Activated CD4-positive, alpha-beta T cell treated with anti-CD3 and anti-CD28 coated beads for 36 hours (primary cell): ENCODE measurements at regions not wholly inside any gene's neighbourhood (a gene's known extent, or its start where the extent isn't known, plus 50 kb on each side); places are given as distances from the start of the nearest gene placed in this dataset.

Source experiments
- ATAC-seq: fragments of 200-7000 bp; cut with Tn5 transposase; one replicate; pipeline ENCODE4 v1.10.0; 2021; ENCODE audit warnings: mild to moderate bottlenecking, moderate library complexity
- CTCF ChIA-PET: fragments of 350-600 bp; sonication (Branson Sonifier 250); formaldehyde crosslinking; loops from one replicate; lab custom pipeline; 2021; ENCODE audit warnings: antibody characterized with exemption; lab: Charles Lee
- POLR2A ChIA-PET: fragments of 350-600 bp; sonication (Branson Sonifier 250); formaldehyde crosslinking; loops from one replicate; lab custom pipeline; 2021; ENCODE audit warnings: antibody characterized with exemption, inconsistent platforms; lab: Charles Lee
- DNase-seq: peaks from one replicate; pipeline ENCODE4 v3.0.0-alpha.2; 2020
- H3K27ac Mint-ChIP-seq: one replicate; pipeline ENCODE4 v1.8.0; 2021; ENCODE audit warnings: mixed read lengths
- H3K27me3 Mint-ChIP-seq: one replicate; pipeline ENCODE4 v1.8.0; 2021; ENCODE audit warnings: mixed read lengths
- H3K36me3 Mint-ChIP-seq: one replicate; pipeline ENCODE4 v1.8.0; 2021; ENCODE audit warnings: low read depth, mixed read lengths
- H3K4me1 Mint-ChIP-seq: one replicate; pipeline ENCODE4 v1.8.0; 2021; ENCODE audit warnings: mixed read lengths
- H3K4me3 Mint-ChIP-seq: one replicate; pipeline ENCODE4 v1.8.0; 2021; ENCODE audit warnings: mild to moderate bottlenecking, moderate library complexity, mixed read lengths
- H3K9me3 Mint-ChIP-seq: one replicate; pipeline ENCODE4 v1.8.0; 2021; ENCODE audit warnings: low read depth, mixed read lengths
- intact Hi-C, 2 experiments: fragments of 100-400 bp; cut with DNase I in 1 of 2; cut with micrococcal nuclease in 1 of 2; formaldehyde crosslinking; loops; one replicate each; pipeline versions ENCODE4 v1.14.2 to v1.15.1; 2022 to 2024; cut with DNase I, micrococcal nuclease

DNA sequence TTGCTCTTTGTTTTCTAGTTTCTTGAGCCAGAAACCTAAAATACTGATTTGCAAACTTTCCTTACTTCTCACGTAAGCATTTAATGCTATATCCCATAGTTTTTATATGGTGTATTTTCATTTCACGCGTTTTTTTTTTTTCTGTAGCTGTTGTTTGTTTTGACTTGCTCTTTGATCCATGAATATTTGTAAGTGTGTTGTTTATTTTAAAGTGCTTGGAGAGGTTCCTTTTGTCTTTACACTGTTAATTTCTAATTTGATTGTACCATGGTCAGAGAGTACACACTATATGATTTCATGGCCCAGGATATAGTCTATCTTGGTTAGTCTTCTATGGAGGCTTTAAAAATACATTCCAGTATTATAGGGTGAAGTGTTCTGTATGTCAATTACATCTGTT, 84.8 kb upstream of the RNF217 start:
- no peak for ATAC-seq
- Mint-ChIP-seq H3K36me3 (no peaks in the 10 kb centered on the region), H3K9me3 (no peaks in the 10 kb centered on the region), H3K4me1 (peaks cover 8% of the 10 kb centered on the region), H3K27me3 (peaks cover 8% of the 10 kb centered on the region), H3K27ac (no peak overlapping the region), H3K4me3 (no peak overlapping the region)
- POLR2A ChIA-PET: no interaction called here
- no peak for DNase-seq
- CTCF ChIA-PET: interaction anchor here (1.1 kb wide), 1 partner anchor 9 kb away, joined by 3 read pairs; no protein-coding TSS in a partner anchor
- intact Hi-C loops: no loop called here

DNA sequence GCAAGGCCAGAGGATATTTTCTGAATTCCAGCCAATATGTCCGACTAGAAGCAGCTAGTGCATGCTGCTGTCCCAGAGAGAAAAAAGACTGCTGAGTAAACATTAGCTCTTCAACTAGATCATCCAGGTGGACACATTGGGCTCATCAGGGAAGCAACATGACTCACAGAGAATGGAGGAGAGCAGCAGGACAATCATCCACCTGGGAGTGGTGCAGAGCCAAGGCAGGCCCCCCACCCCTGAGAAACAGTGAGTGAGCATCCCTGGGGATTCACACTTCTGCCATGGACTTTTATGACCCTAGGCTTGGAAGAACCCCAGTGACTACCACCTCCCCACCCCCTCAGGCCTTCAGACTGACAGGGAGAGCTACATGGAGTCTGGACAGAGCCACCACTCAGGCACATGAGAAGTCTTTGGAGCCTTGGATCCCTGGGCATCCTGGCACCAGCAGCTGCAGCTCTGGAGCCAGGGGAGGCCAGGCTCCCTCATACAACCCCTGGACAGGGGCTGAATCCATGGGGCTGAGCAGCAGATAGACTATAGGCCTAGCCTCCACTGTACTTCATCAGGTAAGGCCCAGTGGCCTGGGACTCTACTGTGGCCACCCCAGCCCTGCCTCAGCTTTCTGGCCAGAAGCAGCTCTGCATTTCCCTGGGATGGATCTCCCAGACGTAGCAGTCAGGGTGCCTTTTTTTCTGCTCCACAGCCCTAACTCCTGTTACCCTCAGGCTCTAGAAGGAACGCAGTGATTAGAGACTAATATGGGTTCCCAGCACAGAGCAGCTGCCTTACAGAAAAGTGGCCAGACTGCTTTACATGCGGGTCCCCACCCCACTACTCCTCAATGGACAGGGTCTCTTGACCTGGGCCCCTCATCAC, 82.9 kb upstream of the RNF217 start:
- Mint-ChIP-seq H3K27me3 (peaks cover 8% of the 10 kb centered on the region), H3K4me1 (peaks cover 15% of the 10 kb centered on the region), H3K4me3 (no peak overlapping the region), H3K9me3 (no peaks in the 10 kb centered on the region), H3K27ac (no peak overlapping the region), H3K36me3 (no peaks in the 10 kb centered on the region)
- intact Hi-C loops: no loop called here
- ChIA-PET POLR2A (no interaction called here), CTCF (no interaction called here)
- DNase-seq (no peak), ATAC-seq (no peak)

DNA sequence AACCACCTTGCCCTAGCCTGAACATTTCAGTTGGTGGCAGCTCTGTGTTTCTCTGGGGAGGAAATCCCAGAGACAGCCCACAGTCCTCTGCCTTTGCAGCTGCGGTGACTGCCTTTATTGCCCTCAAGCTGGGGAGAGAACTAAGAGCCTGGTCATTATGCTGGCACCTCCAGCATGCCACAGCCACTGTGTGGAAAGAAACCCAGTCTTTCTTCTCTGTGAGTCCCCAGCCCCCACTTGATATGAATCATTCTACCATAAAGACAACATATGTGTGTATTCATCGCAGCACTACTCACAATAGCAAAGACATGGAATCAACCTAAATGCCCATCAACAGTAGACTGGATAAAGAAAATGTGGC, 82.3 kb upstream of the RNF217 start:
- H3K4me3 Mint-ChIP-seq: no peak overlapping the region
- POLR2A ChIA-PET: no interaction called here
- peaks cover 15% of the 10 kb centered on the region for H3K4me1 Mint-ChIP-seq
- H3K27ac Mint-ChIP-seq: no peak overlapping the region
- no peaks in the 10 kb centered on the region for H3K9me3 Mint-ChIP-seq
- CTCF ChIA-PET: no interaction called here
- peaks cover 8% of the 10 kb centered on the region for H3K27me3 Mint-ChIP-seq
- no peak for DNase-seq
- H3K36me3 Mint-ChIP-seq: no peaks in the 10 kb centered on the region
- intact Hi-C loops: no loop called here
- no peak for ATAC-seq

DNA sequence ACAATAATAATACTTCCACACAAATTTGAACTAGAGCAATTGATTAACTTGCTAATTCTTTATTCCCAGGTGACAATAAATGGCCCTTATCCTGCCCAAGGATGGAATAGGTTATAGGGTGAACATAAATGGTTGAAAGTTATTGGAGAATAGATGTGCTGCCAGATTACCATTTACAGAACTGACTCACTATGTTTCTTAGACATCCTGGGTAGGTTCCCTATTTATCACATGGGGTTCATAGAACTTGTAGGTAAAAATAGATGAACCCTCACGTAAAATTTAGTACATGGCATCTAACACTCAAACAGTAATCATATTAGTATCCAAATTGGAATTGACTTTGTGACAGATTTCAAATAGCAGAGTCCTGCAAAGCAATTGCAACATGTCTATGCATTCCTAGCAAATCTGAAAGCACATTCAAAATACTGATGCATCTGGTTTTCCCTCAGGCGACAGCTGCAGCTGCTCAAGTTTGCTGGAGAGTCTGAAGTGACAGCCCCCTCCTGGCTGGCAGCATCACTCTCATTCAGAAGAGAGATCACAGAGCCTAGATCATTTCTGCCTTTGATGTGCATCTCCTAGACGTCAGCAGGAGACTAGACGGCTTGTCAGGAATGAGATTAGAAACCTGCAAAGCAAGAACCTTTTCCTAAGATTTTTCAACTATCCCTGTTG, 80.2 kb upstream of the RNF217 start:
- Mint-ChIP-seq H3K4me1 (peaks cover 15% of the 10 kb centered on the region), H3K27ac (no peak overlapping the region), H3K9me3 (no peaks in the 10 kb centered on the region), H3K36me3 (no peaks in the 10 kb centered on the region), H3K27me3 (peaks cover 8% of the 10 kb centered on the region), H3K4me3 (peak overlapping the region; percentile 29)
- CTCF ChIA-PET: no interaction called here
- intact Hi-C loops: no loop called here
- ATAC-seq (no peak), DNase-seq (no peak)
- POLR2A ChIA-PET: no interaction called here

DNA sequence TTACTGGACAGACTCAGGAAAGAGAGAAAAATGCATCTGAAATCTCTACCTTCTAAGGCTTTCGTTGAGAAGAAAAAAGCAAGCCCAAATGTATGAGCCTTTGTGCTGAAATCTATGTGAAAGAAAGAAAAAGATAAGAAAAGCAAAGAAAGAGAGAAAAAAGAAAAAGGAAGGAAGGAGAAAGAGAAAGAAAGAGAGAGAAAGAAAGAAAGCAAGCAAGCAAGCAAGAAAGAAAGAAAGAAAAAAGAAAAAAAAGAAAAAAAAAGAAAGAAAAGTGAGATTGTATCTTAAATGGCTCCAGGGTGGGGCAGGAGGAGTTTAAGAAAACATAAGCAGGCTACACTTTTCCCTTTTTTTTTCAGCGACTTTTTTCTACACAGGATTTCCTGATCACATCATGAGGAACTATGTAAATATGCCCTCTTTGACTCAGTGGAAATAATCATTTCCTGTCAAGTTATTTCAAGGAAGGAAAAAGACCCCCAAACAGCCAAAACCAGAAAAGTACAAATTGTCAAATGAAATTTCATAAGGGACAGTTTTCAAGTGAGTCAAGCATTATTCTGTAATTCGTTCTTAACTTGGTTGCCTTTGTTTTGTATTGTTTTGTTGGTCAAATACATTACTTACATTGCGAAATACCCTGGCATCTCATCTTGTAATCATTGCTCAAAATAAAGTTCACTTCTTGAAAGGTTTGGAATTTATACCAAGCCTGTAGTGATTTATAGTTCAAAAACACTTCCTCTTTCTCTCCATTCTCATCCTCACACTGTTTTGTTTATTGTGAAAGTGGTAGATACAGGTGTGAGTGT, 79.5 kb upstream of the RNF217 start:
- H3K9me3 Mint-ChIP-seq: no peaks in the 10 kb centered on the region
- H3K36me3 Mint-ChIP-seq: no peaks in the 10 kb centered on the region
- H3K27ac Mint-ChIP-seq: peak overlapping the region; percentile 55
- DNase-seq (no peak), ATAC-seq (no peak)
- intact Hi-C loops: no loop called here
- peaks cover 6% of the 10 kb centered on the region for H3K27me3 Mint-ChIP-seq
- CTCF ChIA-PET: no interaction called here
- peak overlapping the region; percentile 29 for H3K4me3 Mint-ChIP-seq
- POLR2A ChIA-PET: no interaction called here
- peaks cover 18% of the 10 kb centered on the region for H3K4me1 Mint-ChIP-seq

DNA sequence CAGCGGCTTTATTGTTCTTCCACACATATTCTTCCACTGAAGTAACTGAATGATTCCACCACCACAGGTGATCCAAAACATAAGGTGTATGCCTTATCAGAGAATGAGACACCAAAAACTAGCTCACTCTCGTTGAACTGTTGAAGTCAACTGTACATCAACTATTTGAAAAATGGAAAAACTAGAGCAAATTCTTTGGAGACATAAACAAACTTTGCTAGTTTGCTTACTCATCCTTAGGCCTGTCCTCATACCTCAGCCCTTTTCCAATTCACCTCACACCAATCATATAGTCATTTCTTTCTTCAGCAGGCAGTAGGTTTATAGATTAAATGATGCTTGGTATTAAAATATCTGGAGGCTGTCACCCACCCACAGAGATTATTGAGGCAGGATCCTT, 77.1 kb upstream of the RNF217 start:
- H3K36me3 Mint-ChIP-seq: no peaks in the 10 kb centered on the region
- peaks cover 2% of the 10 kb centered on the region for H3K27me3 Mint-ChIP-seq
- H3K4me1 Mint-ChIP-seq: peaks cover 32% of the 10 kb centered on the region
- POLR2A ChIA-PET: no interaction called here
- CTCF ChIA-PET: no interaction called here
- ATAC-seq (no peak), DNase-seq (no peak)
- H3K27ac Mint-ChIP-seq: no peak overlapping the region
- intact Hi-C loops: no loop called here
- H3K9me3 Mint-ChIP-seq: no peaks in the 10 kb centered on the region
- no peak overlapping the region for H3K4me3 Mint-ChIP-seq

DNA sequence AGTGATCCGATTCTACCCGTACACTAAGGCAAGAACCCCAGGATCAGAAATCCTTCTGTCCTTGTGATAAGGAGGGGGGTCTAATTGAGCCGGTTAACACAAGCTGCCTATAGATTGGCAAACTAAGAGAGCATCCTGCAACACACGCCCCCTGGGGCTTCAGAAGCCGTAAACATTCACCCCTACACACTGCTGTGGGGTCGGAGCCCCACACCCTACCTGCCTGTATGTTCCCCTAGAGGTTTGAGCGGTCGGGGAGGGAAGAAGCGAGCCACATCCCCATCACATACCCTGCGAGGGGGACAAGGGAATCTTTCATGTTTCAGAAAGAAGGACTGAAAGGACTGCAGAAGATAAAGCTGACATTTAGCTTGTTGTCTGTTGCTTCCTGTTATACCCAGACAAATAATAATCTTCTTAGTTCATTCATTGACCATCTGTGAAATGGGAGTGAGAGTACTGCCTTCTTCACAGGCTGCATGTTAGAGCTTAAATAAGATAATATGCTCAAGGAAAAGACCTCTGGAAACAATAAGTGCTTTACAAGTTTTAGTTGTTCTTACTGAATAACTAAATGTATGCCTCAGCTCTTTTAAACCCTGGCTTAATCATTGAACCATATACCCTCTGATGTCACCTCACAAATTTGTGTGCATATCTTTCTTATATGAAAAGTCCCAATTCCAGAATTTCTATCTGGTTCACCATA, 74.2 kb upstream of the RNF217 start:
- Mint-ChIP-seq H3K9me3 (no peaks in the 10 kb centered on the region), H3K27ac (no peak overlapping the region), H3K4me3 (peak overlapping the region; percentile 32), H3K4me1 (peaks cover 19% of the 10 kb centered on the region), H3K27me3 (no peaks in the 10 kb centered on the region), H3K36me3 (no peaks in the 10 kb centered on the region)
- DNase-seq (no peak), ATAC-seq (no peak)
- CTCF ChIA-PET: no interaction called here
- intact Hi-C loops: no loop called here
- POLR2A ChIA-PET: no interaction called here

DNA sequence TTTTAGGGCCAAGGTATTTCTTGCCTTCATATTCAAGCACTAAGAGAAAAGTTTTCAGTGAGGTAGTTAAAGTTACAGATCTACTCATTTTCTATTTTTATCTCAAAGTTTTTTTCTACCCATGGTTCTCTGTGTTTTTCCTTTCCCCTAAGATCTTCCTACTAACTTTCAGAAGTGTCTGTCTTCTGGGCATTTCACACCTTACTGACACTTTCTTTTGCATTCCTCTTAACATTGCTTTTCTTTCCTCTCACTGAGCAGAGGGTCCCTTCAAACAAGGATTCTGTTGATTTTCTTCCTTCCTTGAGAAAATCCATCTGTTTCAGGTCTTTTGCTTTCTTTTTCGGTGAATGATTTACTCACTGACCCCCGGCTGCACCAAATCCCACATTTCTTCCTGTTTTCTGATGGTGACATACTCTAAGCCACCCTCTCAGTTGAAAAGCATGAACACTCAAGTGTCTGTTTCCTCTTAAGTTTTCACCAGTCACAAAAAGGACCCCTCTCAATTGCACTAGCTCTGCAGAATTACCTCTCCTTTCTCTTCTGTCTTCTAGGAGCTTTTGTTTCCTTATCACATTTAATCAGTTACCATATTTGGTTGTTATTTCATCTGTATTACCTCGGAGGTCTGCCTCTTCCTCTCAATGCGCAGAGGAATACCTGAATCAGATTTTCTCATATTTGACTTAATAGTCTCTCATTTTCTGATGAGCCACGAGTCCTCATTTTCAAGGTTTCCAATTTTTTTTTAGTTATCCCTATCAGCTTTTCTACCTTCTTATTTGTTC, 73.5 kb upstream of the RNF217 start:
- no peaks in the 10 kb centered on the region for H3K9me3 Mint-ChIP-seq
- H3K27ac Mint-ChIP-seq: peak overlapping the region; percentile 49
- POLR2A ChIA-PET: no interaction called here
- peaks cover 17% of the 10 kb centered on the region for H3K4me1 Mint-ChIP-seq
- peak overlapping the region; percentile 32 for H3K4me3 Mint-ChIP-seq
- H3K36me3 Mint-ChIP-seq: no peaks in the 10 kb centered on the region
- CTCF ChIA-PET: no interaction called here
- DNase-seq: no peak
- H3K27me3 Mint-ChIP-seq: no peaks in the 10 kb centered on the region
- ATAC-seq: peak; percentile 19
- intact Hi-C loops: no loop called here

DNA sequence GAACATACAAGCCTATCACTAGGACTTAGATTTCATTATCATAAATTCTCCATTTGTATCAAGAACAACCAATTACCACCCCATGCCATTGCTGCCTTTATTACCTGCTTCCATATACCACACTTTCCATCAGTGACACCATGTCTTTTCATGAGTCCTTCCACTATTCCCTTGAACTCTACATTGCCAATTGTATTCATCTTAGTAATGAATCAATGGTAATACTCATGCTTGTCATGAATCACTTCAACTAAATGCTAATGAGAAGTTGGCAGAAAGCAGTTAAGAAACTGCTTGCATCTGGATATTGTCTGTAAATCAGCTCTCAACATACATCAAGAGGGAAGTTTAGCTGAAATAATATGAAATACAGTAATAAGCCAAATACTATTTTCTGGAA, 61.2 kb upstream of the RNF217 start:
- intact Hi-C loops: no loop called here
- POLR2A ChIA-PET: no interaction called here
- no peaks in the 10 kb centered on the region for H3K4me1 Mint-ChIP-seq
- H3K36me3 Mint-ChIP-seq: no peaks in the 10 kb centered on the region
- no peaks in the 10 kb centered on the region for H3K9me3 Mint-ChIP-seq
- ATAC-seq (no peak), DNase-seq (no peak)
- H3K4me3 Mint-ChIP-seq: no peak overlapping the region
- H3K27me3 Mint-ChIP-seq: peaks cover 1% of the 10 kb centered on the region
- no peak overlapping the region for H3K27ac Mint-ChIP-seq
- CTCF ChIA-PET: interaction anchor here (0.6 kb wide), 1 partner anchor 213 kb away, joined by 3 read pairs; no protein-coding TSS in a partner anchor

DNA sequence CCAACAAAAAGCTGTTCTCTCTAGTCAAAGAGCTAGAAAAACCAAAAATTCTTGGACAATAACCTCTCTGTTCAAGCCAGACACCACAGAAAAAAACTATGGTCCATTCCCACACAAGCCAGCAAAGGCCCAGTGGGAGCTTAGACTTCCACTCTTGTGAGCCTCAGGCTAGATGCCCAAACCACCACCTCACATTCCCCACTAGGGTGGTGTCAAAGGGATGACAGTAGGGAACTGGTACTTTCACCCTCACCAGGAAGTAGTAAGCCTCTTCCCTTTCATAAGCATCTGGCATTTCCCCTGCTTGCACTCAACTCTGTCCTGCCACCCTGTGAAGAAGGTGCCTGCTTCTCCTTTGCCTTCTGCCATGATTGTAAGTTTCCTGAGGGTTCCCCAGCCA, 58.4 kb upstream of the RNF217 start:
- no peak for ATAC-seq
- no peaks in the 10 kb centered on the region for H3K36me3 Mint-ChIP-seq
- H3K27ac Mint-ChIP-seq: no peak overlapping the region
- H3K27me3 Mint-ChIP-seq: peaks cover 1% of the 10 kb centered on the region
- DNase-seq: no peak
- ChIA-PET CTCF (interaction anchor here (0.6 kb wide), 1 partner anchor 1149 kb away, joined by 3 read pairs; no protein-coding TSS in a partner anchor), POLR2A (no interaction called here)
- H3K9me3 Mint-ChIP-seq: no peaks in the 10 kb centered on the region
- intact Hi-C loops: no loop called here
- H3K4me3 Mint-ChIP-seq: no peak overlapping the region
- no peaks in the 10 kb centered on the region for H3K4me1 Mint-ChIP-seq
